Uterus (tissue), 2 donors: ENCODE measurements at regions not wholly inside any gene's neighbourhood (a gene's known extent, or its start where the extent isn't known, plus 50 kb on each side); places are given as distances from the start of the nearest gene placed in this dataset.

Experiments
- POLR2A ChIP-seq, 2 donors: fragments of 450-650 bp; IDR thresholded peaks; one replicate each; pipeline ENCODE4 v1.6.1; 2016; ENCODE audit warnings: antibody characterized with exemption in 2 of 2, mild to moderate bottlenecking in 1 of 2, moderate library complexity in 1 of 2
- TF ChIP-seq, protein P1 (sequence below), 4 experiments: fragments of 200-600 bp in 2 of 4; fragments of 450-650 bp in 2 of 4; sonication (generic) in 2 of 4; IDR thresholded peaks; one replicate each; pipeline ENCODE4 v1.5.1; 2016 to 2019; ENCODE audit warnings: antibody characterized with exemption in 4 of 4, mild to moderate bottlenecking in 2 of 4, moderate library complexity in 1 of 4

DNA sequence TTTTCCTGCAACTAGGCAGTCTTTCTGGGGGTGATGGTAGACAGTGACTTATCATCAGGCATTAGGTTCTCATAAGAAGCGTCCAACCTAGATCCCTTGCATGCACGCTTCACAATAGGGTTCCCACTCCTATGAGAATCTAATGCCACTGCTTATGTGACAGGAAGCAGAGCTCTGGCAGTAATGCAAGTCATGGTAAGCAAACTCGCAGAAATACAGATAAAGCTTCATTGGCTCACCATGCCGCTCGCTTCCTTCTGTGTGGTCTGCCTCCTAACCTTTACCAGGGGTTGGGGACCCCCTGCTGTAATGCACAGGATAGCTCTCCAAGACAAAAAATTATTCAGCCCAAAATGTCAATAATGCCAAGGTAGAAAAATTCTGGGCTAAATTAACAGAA lies 864.2 kb downstream of the TRHDE start:
- no peak for TF ChIP-seq POLR2A (IDR thresholded peaks at IDR 0.05)
- TF ChIP-seq, protein P1, sequence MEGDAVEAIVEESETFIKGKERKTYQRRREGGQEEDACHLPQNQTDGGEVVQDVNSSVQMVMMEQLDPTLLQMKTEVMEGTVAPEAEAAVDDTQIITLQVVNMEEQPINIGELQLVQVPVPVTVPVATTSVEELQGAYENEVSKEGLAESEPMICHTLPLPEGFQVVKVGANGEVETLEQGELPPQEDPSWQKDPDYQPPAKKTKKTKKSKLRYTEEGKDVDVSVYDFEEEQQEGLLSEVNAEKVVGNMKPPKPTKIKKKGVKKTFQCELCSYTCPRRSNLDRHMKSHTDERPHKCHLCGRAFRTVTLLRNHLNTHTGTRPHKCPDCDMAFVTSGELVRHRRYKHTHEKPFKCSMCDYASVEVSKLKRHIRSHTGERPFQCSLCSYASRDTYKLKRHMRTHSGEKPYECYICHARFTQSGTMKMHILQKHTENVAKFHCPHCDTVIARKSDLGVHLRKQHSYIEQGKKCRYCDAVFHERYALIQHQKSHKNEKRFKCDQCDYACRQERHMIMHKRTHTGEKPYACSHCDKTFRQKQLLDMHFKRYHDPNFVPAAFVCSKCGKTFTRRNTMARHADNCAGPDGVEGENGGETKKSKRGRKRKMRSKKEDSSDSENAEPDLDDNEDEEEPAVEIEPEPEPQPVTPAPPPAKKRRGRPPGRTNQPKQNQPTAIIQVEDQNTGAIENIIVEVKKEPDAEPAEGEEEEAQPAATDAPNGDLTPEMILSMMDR (IDR thresholded peaks at IDR 0.05): no peak
